Gastroesophageal sphincter (tissue), 4 donors: ENCODE measurements at regions not wholly inside any gene's neighbourhood (a gene's known extent, or its start where the extent isn't known, plus 50 kb on each side); places are given as distances from the start of the nearest gene placed in this dataset.

Experiments used
- ATAC-seq: fragments of 150-250 bp; one replicate; pipeline ENCODE4 v1.9.1; 2016; ENCODE audit warnings: mild to moderate bottlenecking, moderate library complexity
- H3K27ac ChIP-seq, 4 donors: fragments of 200-600 bp; sonication (generic) in 3 of 4; 1 replicate in 3 of 4; 2 replicates in 1 of 4; pipeline ENCODE4 v1.5.1; 2016 to 2019
- H3K27me3 ChIP-seq: fragments of 200-600 bp; sonication (generic); one replicate; pipeline ENCODE4 v1.5.1; 2019
- H3K36me3 ChIP-seq, 2 donors: fragments of 200-600 bp; sonication (generic); one replicate each; pipeline ENCODE4 v1.5.1; 2019; ENCODE audit warnings: control low read depth in 1 of 2
- H3K4me1 ChIP-seq, 3 donors: fragments of 200-600 bp; sonication (generic); 1 replicate in 2 of 3; 2 replicates in 1 of 3; pipeline ENCODE4 v1.5.1; 2016 to 2019; ENCODE audit warnings: control low read depth in 2 of 3
- H3K4me3 ChIP-seq, 2 donors: fragments of 200-600 bp; sonication (generic); one replicate each; pipeline ENCODE4 v1.5.1; 2019; ENCODE audit warnings: mild to moderate bottlenecking in 1 of 2, moderate library complexity in 1 of 2
- H3K9me3 ChIP-seq, 3 donors: fragments of 200-600 bp; sonication (generic); one replicate each; pipeline ENCODE4 v1.5.1; 2017 to 2019; ENCODE audit warnings: control low read depth in 2 of 3
- CTCF ChIP-seq, 4 experiments: fragments of 200-600 bp in 2 of 4; fragments of 450-650 bp in 2 of 4; sonication (generic) in 1 of 4; IDR thresholded peaks; one replicate each; pipeline ENCODE4 v1.5.1; 2017 to 2019; ENCODE audit warnings: antibody characterized with exemption in 4 of 4, mild to moderate bottlenecking in 2 of 4, moderate library complexity in 2 of 4
- EP300 ChIP-seq: sonication (generic); formaldehyde crosslinking; IDR thresholded peaks from one replicate; pipeline ENCODE4 v1.6.1; 2017; ENCODE audit warnings: antibody characterized with exemption, mild to moderate bottlenecking
- POLR2A ChIP-seq, 2 donors: fragments of 450-650 bp; IDR thresholded peaks; one replicate each; pipeline ENCODE4 v1.6.1; 2017; ENCODE audit warnings: antibody characterized with exemption in 2 of 2, mild to moderate bottlenecking in 2 of 2, moderate library complexity in 1 of 2
- POLR2AphosphoS5 ChIP-seq: sonication (generic); formaldehyde crosslinking; IDR thresholded peaks from one replicate; pipeline ENCODE4 v1.6.1; 2017; ENCODE audit warnings: antibody characterized with exemption
- WGBS, 2 donors: methylation state at CpG; one replicate each; pipeline ENCODE4 v1.1.5; 2018; ENCODE audit warnings: low coverage in 1 of 2; 5-methylcytosine and 5-hydroxymethylcytosine counted together

GRCh38 chr14:22463763-22464173 lies 125.3 kb downstream of the DAD1 start:
- H3K9me3 ChIP-seq, result no peaks in the 10 kb centered on the region
- H3K27ac ChIP-seq, result no peak overlapping the region
- TF ChIP-seq POLR2AphosphoS5 (no peak), EP300 (no peak), POLR2A (IDR thresholded peaks at IDR 0.05) (no peak), CTCF (IDR thresholded peaks at IDR 0.05) (no peak)
- H3K4me1 ChIP-seq, result peaks cover 0 to 13% (median 5%) of the 10 kb centered on the region in 3 donors
- no peaks in the 10 kb centered on the region for H3K27me3 ChIP-seq
- H3K4me3 ChIP-seq, result no peak overlapping the region
- H3K36me3 ChIP-seq, result no peaks in the 10 kb centered on the region
- no peak for ATAC-seq
- 93 to 100% methylated on average over 1 to 2 of the region's 4 CpGs for WGBS, 2 donors

GRCh38 chr14:22462923-22463322 lies 126.1 kb downstream of the DAD1 start:
- ATAC-seq, result no peak
- no peak overlapping the region for H3K27ac ChIP-seq
- 60 to 83% methylated on average over 1 to 4 of the region's 4 CpGs for WGBS, 2 donors
- no peaks in the 10 kb centered on the region for H3K36me3 ChIP-seq
- no peak overlapping the region for H3K4me3 ChIP-seq
- H3K27me3 ChIP-seq, result no peaks in the 10 kb centered on the region
- H3K9me3 ChIP-seq, result no peaks in the 10 kb centered on the region
- TF ChIP-seq POLR2A (IDR thresholded peaks at IDR 0.05), result no peak
- no peak for TF ChIP-seq CTCF (IDR thresholded peaks at IDR 0.05)
- no peak for TF ChIP-seq EP300
- TF ChIP-seq POLR2AphosphoS5, result no peak
- peaks cover 0 to 13% (median 5%) of the 10 kb centered on the region in 3 donors for H3K4me1 ChIP-seq

GRCh38 chr14:22460461-22461195 lies 128.4 kb downstream of the DAD1 start:
- ATAC-seq, result no peak
- Histone ChIP-seq H3K27me3 (no peaks in the 10 kb centered on the region), H3K27ac (no peak overlapping the region), H3K36me3 (no peaks in the 10 kb centered on the region), H3K4me1 (peaks cover 0 to 20% (median 5%) of the 10 kb centered on the region in 3 donors), H3K4me3 (no peak overlapping the region), H3K9me3 (no peaks in the 10 kb centered on the region)
- no peak for TF ChIP-seq CTCF (IDR thresholded peaks at IDR 0.05)
- no peak for TF ChIP-seq EP300
- TF ChIP-seq POLR2A (IDR thresholded peaks at IDR 0.05), result no peak
- TF ChIP-seq POLR2AphosphoS5, result no peak
- WGBS, 2 donors, result 43 to 45% methylated on average over 4 of the region's 4 CpGs

- Histone ChIP-seq H3K4me3 (no peak overlapping the region), H3K9me3 (no peaks in the 10 kb centered on the region), H3K27me3 (no peaks in the 10 kb centered on the region), H3K27ac (no peak overlapping the region), H3K36me3 (no peaks in the 10 kb centered on the region), H3K4me1 (peaks cover 0 to 28% (median 5%) of the 10 kb centered on the region in 3 donors)
- TF ChIP-seq POLR2A (IDR thresholded peaks at IDR 0.05) (no peak), POLR2AphosphoS5 (no peak), EP300 (no peak), CTCF (IDR thresholded peaks at IDR 0.05) (no peak)
- 100% methylated on average over 2 of the region's 2 CpGs for WGBS, 2 donors
- ATAC-seq, result no peak
Measured at GRCh38 chr14:22458737-22459136, 130.3 kb downstream of the DAD1 start.

GRCh38 chr14:22456998-22457594 lies 131.9 kb downstream of the DAD1 start:
- H3K27ac ChIP-seq, result no peak overlapping the region
- no peak for ATAC-seq
- no peak for TF ChIP-seq CTCF (IDR thresholded peaks at IDR 0.05)
- WGBS, 2 donors, result 54 to 82% methylated on average over 2 of the region's 2 CpGs
- H3K4me1 ChIP-seq, result peaks cover 0 to 28% (median 5%) of the 10 kb centered on the region in 3 donors
- H3K9me3 ChIP-seq, result no peaks in the 10 kb centered on the region
- no peaks in the 10 kb centered on the region for H3K27me3 ChIP-seq
- H3K4me3 ChIP-seq, result no peak overlapping the region
- no peaks in the 10 kb centered on the region for H3K36me3 ChIP-seq
